ENCODE measurements at regions not wholly inside any gene's neighbourhood (a gene's known extent, or its start where the extent isn't known, plus 50 kb on each side); places are given as distances from the start of the nearest gene placed in this dataset.

DNA sequence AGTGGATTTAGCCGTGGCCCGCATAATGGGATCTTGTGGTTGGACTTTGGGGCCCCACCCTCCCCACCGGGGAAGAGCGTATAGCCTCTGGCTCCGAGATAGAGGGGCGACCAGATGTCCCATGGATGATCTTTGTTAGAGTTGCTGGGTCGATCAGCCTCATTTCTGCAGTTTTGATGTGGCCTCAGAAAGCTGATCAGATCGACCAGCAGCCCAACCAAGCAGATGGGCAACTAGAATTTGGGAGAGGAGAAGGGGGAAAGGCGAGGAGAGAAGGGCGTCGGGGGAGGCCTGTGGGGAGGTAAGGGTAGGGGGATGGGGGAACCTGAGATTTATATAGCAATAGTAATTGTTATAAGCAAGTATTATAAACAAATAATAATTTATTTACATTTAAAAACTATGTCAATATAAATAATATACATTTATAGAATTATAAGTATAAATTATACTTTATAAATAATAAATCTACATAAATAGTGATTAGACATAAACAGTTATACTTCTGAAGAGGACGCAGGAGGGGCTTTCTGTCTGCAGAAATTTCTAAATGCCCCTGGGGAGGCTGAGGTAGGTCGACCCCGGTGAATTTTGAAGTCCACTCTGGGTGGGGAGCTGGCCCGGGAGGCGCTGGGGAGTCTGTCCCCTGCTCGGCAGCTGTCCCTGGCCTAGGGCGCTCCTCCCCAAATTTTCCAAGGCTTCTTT, 136.3 kb downstream of the KCNJ12 start:
- Histone ChIP-seq H3K4ac (replicated peaks; ENCODE audit: insufficient read length, low read depth, low read length) (no peak overlapping the region), H2BK15ac (ENCODE audit: low read length) (no peak overlapping the region), H2BK120ac (replicated peaks; ENCODE audit: low read depth, low read length) (no peak overlapping the region), H2BK20ac (ENCODE audit: low read length) (no peak overlapping the region), H2AK5ac (ENCODE audit: low read depth, low read length) (no peak overlapping the region), H2BK5ac (ENCODE audit: low read depth, low read length) (no peak overlapping the region), H3K4me3 (ENCODE audit: extremely low read depth in 1 of 4, insufficient read depth in 2 of 4, low read depth in 3 of 4, low read length in 4 of 4) (peak overlapping the region in 2 of 4 experiments; percentile 16 to 69; a peak in 1 of 8 replicates), H4K91ac (replicated peaks; ENCODE audit: insufficient read length, low read length) (no peak overlapping the region), H4K5ac (ENCODE audit: insufficient read length, low read depth, low read length) (no peak overlapping the region), H3K14ac (ENCODE audit: insufficient read length) (no peak overlapping the region), H3K36me3 (ENCODE audit: control insufficient read depth in 2 of 4, insufficient read depth in 4 of 4, low read length in 3 of 4) (no peaks in the 10 kb centered on the region), H3K56ac (replicated peaks; ENCODE audit: insufficient read length, low read depth, low read length) (no peak overlapping the region), H2BK12ac (ENCODE audit: low read depth, low read length) (no peak overlapping the region), H3K79me2 (ENCODE audit: control insufficient read depth in 1 of 2, insufficient read depth in 2 of 2, low read length in 2 of 2) (no peaks in the 10 kb centered on the region), H3K4me2 (ENCODE audit: insufficient read depth in 1 of 2, low read depth in 2 of 2, low read length in 2 of 2) (peak overlapping the region; percentile 64 to 70), H3K27me3 (replicated peaks in 1 of 4; ENCODE audit: control insufficient read depth in 3 of 4, extremely low read depth in 1 of 4, insufficient read depth in 3 of 4, low read length in 3 of 4) (peaks cover 2 to 20% (median 11%) of the 10 kb centered on the region in 4 experiments), H3K27ac (ENCODE audit: low read depth, low read length) (no peak overlapping the region), H3K4me1 (replicated peaks in 1 of 4; ENCODE audit: control insufficient read depth in 3 of 4, insufficient read depth in 4 of 4, low read length in 3 of 4) (peaks cover 0 to 6% (median 2%) of the 10 kb centered on the region in 4 experiments; a peak in 3 of 7 replicates), H3K79me1 (ENCODE audit: low read depth, low read length) (no peaks in the 10 kb centered on the region), H3K18ac (ENCODE audit: extremely low read depth, low read length) (no peak overlapping the region), H3K9me3 (ENCODE audit: insufficient read depth in 2 of 2, low read depth in 1 of 2, low read length in 1 of 2) (no peaks in the 10 kb centered on the region), H2AFZ (ENCODE audit: low read length) (no peak overlapping the region), H4K8ac (ENCODE audit: extremely low read depth, insufficient read depth, low read length) (no peak overlapping the region), H3K23me2 (ENCODE audit: low read depth, low read length) (no peaks in the 10 kb centered on the region), H3K9ac (replicated peaks in 1 of 4; ENCODE audit: extremely low read depth in 1 of 4, low read depth in 3 of 4, low read length in 3 of 4) (no peak overlapping the region), H4K20me1 (replicated peaks in 1 of 2; ENCODE audit: control insufficient read depth in 1 of 2, insufficient read depth in 2 of 2, low read length in 2 of 2) (no peaks in the 10 kb centered on the region), H3K23ac (ENCODE audit: insufficient read length) (no peak overlapping the region)
- 81% methylated on average over 14 of the region's 18 CpGs; no CpG with 5 or more reads in 1 of the 2 experiments for WGBS, 2 experiments (ENCODE audit: extremely low coverage in 1 of 2, insufficient coverage in 1 of 2, insufficient read length in 1 of 2, insufficient replicate concordance in 2 of 2, low coverage in 1 of 2, low lambda C conversion rate in 2 of 2, missing lambda C conversion rate in 1 of 2)
- DNase-seq (ENCODE audit: low read depth in 1 of 2, low spot score in 2 of 2): no peak
- TF ChIP-seq TEAD4 (IDR thresholded peaks at IDR 0.05; ENCODE audit: low read depth, low read length) (no peak), BACH1 (IDR thresholded peaks at IDR 0.05; ENCODE audit: low read length) (no peak), GTF2F1 (IDR thresholded peaks at IDR 0.05; ENCODE audit: borderline replicate concordance, low read depth, low read length) (no peak), RFX5 (IDR thresholded peaks at IDR 0.05; ENCODE audit: borderline replicate concordance, low read depth, low read length) (no peak), BRCA1 (IDR thresholded peaks at IDR 0.05; ENCODE audit: low read depth, low read length) (no peak), TAF7 (optimal IDR thresholded peaks at IDR 0.05; ENCODE audit: borderline replicate concordance, low read depth, low read length) (no peak), RBBP5 (IDR thresholded peaks at IDR 0.05; ENCODE audit: borderline replicate concordance, low read depth, low read length) (no peak)
- ChIA-PET POLR2A (ENCODE audit: partially characterized antibody) (no interaction called here), CTCF (ENCODE audit: partially characterized antibody) (interaction anchor here (0.5 to 5.3 kb wide), 28 partner anchors 12 to 382 kb away, joined by 3 to 62 read pairs (median 5); no protein-coding TSS in a partner anchor)
- FAIRE-seq: no peak
